Upper lobe of left lung (tissue), 4 donors: ENCODE measurements at regions not wholly inside any gene's neighbourhood (a gene's known extent, or its start where the extent isn't known, plus 50 kb on each side); places are given as distances from the start of the nearest gene placed in this dataset.

Experiments used
- POLR2A ChIP-seq, 4 donors: fragments of 450-650 bp; IDR thresholded peaks; one replicate each; pipeline ENCODE4 v1.5.1; 2016 to 2017; ENCODE audit warnings: antibody characterized with exemption in 4 of 4, mild to moderate bottlenecking in 2 of 4
- POLR2AphosphoS5 ChIP-seq, 2 donors: sonication (generic); formaldehyde crosslinking; IDR thresholded peaks; one replicate each; pipeline ENCODE4 v1.5.1; 2017; ENCODE audit warnings: antibody characterized with exemption in 2 of 2
- TF ChIP-seq, protein P1 (sequence below), 6 experiments: fragments of 450-650 bp in 4 of 6; fragments of 200-600 bp in 2 of 6; sonication (generic) in 2 of 6; IDR thresholded peaks; one replicate each; pipeline ENCODE4 v1.5.1; 2016 to 2019; ENCODE audit warnings: antibody characterized with exemption in 6 of 6

DNA sequence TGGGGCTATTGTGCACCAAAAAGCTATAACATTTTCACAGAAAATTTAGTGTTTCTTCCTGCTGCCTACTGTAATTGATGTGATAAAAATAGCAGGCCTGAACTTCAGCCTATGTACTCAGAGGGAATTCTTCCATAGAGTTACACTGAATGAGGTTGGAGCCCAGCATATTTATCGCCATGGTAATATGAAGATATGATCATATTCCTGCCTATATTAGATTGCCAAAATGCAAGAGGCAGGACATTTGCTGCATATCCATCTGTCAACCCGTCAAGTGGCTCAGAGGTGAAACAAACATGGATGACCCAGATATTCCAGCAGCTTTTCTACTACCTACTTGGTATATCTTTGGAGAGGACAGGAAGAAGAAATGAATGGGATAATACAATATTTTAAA lies 1150.6 kb downstream of the TBL1XR1 start:
- TF ChIP-seq, protein P1, sequence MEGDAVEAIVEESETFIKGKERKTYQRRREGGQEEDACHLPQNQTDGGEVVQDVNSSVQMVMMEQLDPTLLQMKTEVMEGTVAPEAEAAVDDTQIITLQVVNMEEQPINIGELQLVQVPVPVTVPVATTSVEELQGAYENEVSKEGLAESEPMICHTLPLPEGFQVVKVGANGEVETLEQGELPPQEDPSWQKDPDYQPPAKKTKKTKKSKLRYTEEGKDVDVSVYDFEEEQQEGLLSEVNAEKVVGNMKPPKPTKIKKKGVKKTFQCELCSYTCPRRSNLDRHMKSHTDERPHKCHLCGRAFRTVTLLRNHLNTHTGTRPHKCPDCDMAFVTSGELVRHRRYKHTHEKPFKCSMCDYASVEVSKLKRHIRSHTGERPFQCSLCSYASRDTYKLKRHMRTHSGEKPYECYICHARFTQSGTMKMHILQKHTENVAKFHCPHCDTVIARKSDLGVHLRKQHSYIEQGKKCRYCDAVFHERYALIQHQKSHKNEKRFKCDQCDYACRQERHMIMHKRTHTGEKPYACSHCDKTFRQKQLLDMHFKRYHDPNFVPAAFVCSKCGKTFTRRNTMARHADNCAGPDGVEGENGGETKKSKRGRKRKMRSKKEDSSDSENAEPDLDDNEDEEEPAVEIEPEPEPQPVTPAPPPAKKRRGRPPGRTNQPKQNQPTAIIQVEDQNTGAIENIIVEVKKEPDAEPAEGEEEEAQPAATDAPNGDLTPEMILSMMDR (IDR thresholded peaks at IDR 0.05), result no peak
- TF ChIP-seq POLR2AphosphoS5 (IDR thresholded peaks at IDR 0.05) (no peak), POLR2A (IDR thresholded peaks at IDR 0.05) (no peak)
